ENCODE measurements at regions not wholly inside any gene's neighbourhood (a gene's known extent, or its start where the extent isn't known, plus 50 kb on each side); places are given as distances from the start of the nearest gene placed in this dataset.

DNA sequence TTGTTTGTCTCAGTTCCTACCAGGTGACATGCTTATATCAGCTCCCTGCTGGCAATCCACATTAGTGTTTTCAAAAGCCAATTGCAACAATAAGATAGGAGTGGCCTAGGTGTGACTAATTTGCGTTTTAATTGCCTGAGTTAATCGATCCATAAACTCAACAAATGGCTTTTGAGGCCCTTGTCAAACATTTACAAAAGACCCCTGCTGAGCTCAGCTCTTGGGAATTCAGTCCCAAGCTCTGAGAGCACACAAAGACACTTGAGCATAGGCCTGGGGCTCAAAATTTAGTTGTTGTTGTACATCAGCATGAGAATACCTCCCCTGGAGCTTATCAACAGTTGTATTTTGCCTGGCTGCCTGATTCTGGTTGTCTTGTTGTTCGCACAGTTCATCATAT lies 1134.4 kb upstream of the TSPY4 start:
- CTCF ChIA-PET, result no interaction called here
- POLR2A ChIA-PET, result no interaction called here
- DNase-seq (ENCODE audit: extremely low spot score), result no peak
- TF ChIP-seq, protein P1, sequence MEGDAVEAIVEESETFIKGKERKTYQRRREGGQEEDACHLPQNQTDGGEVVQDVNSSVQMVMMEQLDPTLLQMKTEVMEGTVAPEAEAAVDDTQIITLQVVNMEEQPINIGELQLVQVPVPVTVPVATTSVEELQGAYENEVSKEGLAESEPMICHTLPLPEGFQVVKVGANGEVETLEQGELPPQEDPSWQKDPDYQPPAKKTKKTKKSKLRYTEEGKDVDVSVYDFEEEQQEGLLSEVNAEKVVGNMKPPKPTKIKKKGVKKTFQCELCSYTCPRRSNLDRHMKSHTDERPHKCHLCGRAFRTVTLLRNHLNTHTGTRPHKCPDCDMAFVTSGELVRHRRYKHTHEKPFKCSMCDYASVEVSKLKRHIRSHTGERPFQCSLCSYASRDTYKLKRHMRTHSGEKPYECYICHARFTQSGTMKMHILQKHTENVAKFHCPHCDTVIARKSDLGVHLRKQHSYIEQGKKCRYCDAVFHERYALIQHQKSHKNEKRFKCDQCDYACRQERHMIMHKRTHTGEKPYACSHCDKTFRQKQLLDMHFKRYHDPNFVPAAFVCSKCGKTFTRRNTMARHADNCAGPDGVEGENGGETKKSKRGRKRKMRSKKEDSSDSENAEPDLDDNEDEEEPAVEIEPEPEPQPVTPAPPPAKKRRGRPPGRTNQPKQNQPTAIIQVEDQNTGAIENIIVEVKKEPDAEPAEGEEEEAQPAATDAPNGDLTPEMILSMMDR (IDR thresholded peaks at IDR 0.05; ENCODE audit: control extremely low read depth, extremely low read depth, low read depth, missing control alignments), result no peak

DNA sequence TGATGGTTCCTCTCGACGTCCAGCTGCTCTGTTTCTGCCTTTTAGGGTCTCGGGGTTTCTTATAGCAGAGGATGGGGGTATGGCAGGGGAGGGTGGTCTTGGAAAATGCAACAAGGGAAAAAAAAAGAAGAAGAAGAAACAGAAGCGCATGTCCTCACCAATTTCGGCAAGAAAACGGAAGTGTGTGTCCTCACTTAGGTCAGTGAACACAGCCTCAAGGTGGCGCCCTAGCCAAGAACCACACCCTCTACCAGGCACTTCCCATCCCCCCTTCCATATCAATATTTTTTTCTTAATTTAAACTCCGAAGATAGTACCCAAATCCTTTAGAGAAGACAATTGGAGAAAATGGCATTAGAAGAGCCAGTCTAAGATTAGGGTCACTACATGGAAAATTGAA lies 1096.1 kb upstream of the TSPY4 start:
- TF ChIP-seq, protein P1 (IDR thresholded peaks at IDR 0.05; ENCODE audit: control extremely low read depth, extremely low read depth, low read depth, missing control alignments), result no peak
- POLR2A ChIA-PET, result no interaction called here
- DNase-seq (ENCODE audit: extremely low spot score), result no peak
- CTCF ChIA-PET, result no interaction called here

DNA sequence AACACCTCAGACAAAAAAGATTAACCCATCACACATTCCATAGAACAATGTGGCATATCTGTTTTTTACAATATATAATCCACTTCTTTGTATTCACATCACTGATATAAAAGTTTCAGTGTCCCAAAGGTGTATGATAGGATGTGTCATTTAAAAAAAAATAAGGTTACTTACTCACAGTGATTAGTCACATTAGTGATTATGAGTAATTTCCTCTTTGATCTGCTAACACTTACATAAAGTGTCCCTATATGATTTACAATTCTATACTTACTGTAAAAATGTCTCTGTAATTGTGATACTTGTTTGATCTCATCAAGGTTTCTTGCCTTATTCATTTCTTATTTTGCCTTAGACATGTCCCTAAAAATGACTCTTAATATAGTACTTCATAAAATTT lies 1063.5 kb upstream of the TSPY4 start:
- ChIA-PET CTCF (no interaction called here), POLR2A (no interaction called here)

DNA sequence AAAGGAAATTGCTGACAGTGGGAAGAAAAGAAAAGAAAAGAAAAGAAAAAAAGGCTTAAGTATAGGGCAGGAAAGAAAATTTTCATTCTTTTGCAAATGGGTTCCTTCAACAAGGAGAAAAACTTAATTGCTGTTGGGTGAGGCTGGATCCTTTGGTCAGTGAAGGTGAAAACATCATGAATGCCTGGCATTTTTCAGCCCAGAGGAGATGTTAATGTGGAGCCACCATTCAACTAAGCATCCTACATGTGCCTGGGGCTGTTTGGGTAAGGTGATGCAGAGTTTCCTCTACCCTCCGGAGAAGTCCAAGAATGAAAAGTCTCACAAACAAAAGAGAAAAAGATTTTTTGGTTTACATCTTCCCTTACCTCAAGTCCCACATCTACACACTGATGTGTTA lies 1032.2 kb upstream of the TSPY4 start:
- no peak for DNase-seq (ENCODE audit: extremely low spot score)
- ChIA-PET CTCF (no interaction called here), POLR2A (no interaction called here)
- TF ChIP-seq, protein P1 (IDR thresholded peaks at IDR 0.05; ENCODE audit: control extremely low read depth, extremely low read depth, low read depth, missing control alignments), result no peak

More for the DNA sequence above, 1063.5 kb upstream of the TSPY4 start:
- TF ChIP-seq, protein P1 (IDR thresholded peaks at IDR 0.05; ENCODE audit: control extremely low read depth, extremely low read depth, low read depth, missing control alignments), result no peak
- no peak for DNase-seq (ENCODE audit: extremely low spot score)

DNA sequence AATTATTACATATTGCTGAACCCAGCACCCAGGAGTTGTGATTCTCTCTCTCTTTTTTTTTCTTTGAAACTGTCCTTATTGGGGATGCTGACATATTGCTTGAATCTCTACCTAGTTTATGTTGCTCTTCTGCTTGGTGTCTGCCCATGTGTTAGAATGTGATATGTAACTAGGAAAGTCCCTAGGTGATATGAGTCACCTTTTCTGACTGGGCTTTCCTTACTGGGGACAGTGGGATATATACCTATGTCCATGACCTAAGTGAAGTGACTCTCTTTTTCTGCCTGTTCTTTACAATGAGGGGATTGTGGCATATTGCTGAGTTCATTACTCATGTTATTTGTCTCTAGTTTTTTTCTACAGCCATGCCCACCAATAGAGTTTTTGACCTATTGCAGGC lies 1013.2 kb upstream of the TSPY4 start:
- DNase-seq (ENCODE audit: extremely low spot score), result no peak
- POLR2A ChIA-PET, result no interaction called here
- CTCF ChIA-PET, result no interaction called here
- TF ChIP-seq, protein P1 (IDR thresholded peaks at IDR 0.05; ENCODE audit: control extremely low read depth, extremely low read depth, low read depth, missing control alignments), result no peak

DNA sequence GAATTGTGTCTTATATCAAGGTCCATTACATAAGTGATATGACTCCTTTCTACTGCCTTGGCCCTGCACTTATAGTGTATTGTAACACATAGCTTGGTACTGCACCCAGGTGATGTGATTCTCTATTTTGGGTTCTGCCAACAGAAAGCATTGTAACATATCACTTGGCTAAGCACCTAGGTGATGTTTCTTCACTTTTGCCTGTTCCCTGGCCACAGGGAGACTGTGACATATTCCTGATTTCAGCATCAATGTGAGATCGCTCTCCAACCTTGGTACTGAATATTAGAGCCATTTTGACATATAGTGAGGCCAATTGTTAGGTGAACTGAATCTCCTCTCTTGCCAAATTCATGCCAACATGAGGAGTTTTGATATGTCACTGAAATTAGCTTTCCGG lies 1010.3 kb upstream of the TSPY4 start:
- ChIA-PET CTCF (no interaction called here), POLR2A (no interaction called here)
- TF ChIP-seq, protein P1 (IDR thresholded peaks at IDR 0.05; ENCODE audit: control extremely low read depth, extremely low read depth, low read depth, missing control alignments), result no peak
- DNase-seq (ENCODE audit: extremely low spot score), result no peak

DNA sequence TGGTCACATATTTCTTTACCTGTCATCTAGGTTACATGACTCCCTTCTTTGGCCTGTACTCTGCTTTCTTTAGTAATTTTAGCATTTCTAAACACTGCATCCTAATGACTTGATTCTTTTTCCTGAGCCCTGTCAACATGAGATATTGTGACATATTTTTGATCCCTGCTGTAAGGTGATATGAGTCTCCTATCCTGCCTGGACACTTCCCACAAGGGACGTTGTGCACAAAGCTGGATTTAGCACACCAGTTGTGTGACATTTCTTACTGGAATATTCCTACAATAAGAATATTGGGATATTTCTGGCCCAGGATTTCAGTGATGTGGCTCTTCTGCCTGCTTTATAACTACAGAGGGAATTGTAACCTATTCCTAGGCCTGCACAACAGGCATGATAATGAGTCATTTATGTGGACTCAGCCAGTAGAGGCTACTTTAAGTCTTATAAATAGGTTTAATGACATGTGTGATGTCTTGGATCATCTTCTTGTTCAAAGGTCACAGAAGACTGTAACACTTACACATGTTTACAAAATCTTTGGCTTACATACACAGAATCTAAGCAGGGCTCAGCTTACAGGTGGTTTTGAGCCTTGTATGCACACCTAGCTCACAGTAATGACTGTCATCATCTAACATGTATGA lies 1009.4 kb upstream of the TSPY4 start:
- TF ChIP-seq, protein P1 (IDR thresholded peaks at IDR 0.05; ENCODE audit: control extremely low read depth, extremely low read depth, low read depth, missing control alignments), result no peak
- POLR2A ChIA-PET, result no interaction called here
- no peak for DNase-seq (ENCODE audit: extremely low spot score)
- CTCF ChIA-PET, result no interaction called here

All from GM10248 (cell line).